ENCODE measurements at regions not wholly inside any gene's neighbourhood (a gene's known extent, or its start where the extent isn't known, plus 50 kb on each side); places are given as distances from the start of the nearest gene placed in this dataset.

- H3K27ac ChIP-seq: no peak overlapping the region
- no peak for DNase-seq (ENCODE audit: low spot score)
- 73% methylated on average over 2 of the region's 2 CpGs for WGBS
- no peaks in the 10 kb centered on the region for H3K36me3 ChIP-seq
- no peak overlapping the region for H3K4me3 ChIP-seq
- intact Hi-C loops (cut with DNase I): no loop called here
- no peaks in the 10 kb centered on the region for H3K9me3 ChIP-seq
- H3K4me1 ChIP-seq (replicated peaks): no peaks in the 10 kb centered on the region
- H3K27me3 ChIP-seq (replicated peaks; ENCODE audit: insufficient read depth): no peaks in the 10 kb centered on the region
- TF ChIP-seq POLR2AphosphoS5 (IDR thresholded peaks at IDR 0.05) (no peak), POLR2A (IDR thresholded peaks at IDR 0.05) (no peak)
- TF ChIP-seq, protein P1, sequence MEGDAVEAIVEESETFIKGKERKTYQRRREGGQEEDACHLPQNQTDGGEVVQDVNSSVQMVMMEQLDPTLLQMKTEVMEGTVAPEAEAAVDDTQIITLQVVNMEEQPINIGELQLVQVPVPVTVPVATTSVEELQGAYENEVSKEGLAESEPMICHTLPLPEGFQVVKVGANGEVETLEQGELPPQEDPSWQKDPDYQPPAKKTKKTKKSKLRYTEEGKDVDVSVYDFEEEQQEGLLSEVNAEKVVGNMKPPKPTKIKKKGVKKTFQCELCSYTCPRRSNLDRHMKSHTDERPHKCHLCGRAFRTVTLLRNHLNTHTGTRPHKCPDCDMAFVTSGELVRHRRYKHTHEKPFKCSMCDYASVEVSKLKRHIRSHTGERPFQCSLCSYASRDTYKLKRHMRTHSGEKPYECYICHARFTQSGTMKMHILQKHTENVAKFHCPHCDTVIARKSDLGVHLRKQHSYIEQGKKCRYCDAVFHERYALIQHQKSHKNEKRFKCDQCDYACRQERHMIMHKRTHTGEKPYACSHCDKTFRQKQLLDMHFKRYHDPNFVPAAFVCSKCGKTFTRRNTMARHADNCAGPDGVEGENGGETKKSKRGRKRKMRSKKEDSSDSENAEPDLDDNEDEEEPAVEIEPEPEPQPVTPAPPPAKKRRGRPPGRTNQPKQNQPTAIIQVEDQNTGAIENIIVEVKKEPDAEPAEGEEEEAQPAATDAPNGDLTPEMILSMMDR (IDR thresholded peaks at IDR 0.05): no peak
Observed at GRCh38 chr13:79884890-79885289, 403.9 kb downstream of the NDFIP2 start.

DNA sequence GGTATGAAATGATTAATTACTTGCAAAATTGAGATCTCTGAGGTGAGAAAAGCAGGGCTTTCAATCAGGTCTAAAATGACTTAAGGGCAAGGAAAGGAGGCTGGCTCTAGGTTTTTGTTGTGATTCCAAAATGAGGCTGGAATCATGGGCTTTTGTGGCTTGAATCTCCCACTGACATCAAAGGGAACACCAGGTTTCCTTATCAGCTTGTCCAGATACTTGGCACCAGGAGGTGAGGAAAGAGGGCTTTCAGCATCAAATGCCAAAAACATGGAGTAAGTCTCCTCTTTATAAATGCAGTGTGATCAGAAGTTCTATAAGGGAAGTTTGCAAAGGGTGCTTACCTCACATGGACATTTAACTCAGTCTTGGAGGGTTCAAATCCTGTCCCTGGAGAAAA is 402.3 kb downstream of the NDFIP2 start:
- Histone ChIP-seq H3K9me3 (no peaks in the 10 kb centered on the region), H3K4me1 (replicated peaks) (no peaks in the 10 kb centered on the region), H3K27ac (no peak overlapping the region), H3K27me3 (replicated peaks; ENCODE audit: insufficient read depth) (no peaks in the 10 kb centered on the region), H3K4me3 (no peak overlapping the region), H3K36me3 (no peaks in the 10 kb centered on the region)
- intact Hi-C loops (cut with DNase I): no loop called here
- DNase-seq (ENCODE audit: low spot score): no peak
- TF ChIP-seq, protein P1 (IDR thresholded peaks at IDR 0.05): no peak
- no peak for TF ChIP-seq POLR2AphosphoS5 (IDR thresholded peaks at IDR 0.05)
- TF ChIP-seq POLR2A (IDR thresholded peaks at IDR 0.05): no peak

DNA sequence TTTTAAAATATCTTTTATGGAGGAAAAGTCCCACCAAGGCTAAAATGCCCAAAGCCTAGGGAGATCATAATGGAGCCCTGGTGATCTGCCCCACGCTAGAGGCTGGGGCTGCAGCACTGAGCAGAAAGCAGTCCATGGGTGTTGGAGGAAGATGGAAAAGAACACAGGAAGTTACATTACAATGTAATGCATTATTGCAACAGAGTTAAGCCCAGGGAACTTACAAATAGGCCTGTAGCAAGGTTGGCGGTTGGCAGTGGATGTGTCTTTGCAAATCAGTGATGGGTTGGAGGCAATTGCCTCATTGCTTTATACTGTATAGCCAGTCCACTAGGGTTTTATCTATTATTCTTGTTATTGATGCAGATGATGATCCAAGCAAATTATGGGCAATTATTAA is 399.9 kb downstream of the NDFIP2 start:
- TF ChIP-seq, protein P1 (IDR thresholded peaks at IDR 0.05): no peak
- TF ChIP-seq POLR2AphosphoS5 (IDR thresholded peaks at IDR 0.05): no peak
- no peak for TF ChIP-seq POLR2A (IDR thresholded peaks at IDR 0.05)
- no peak for DNase-seq (ENCODE audit: low spot score)
- Histone ChIP-seq H3K36me3 (no peaks in the 10 kb centered on the region), H3K9me3 (no peaks in the 10 kb centered on the region), H3K4me1 (replicated peaks) (no peaks in the 10 kb centered on the region), H3K4me3 (no peak overlapping the region), H3K27ac (no peak overlapping the region), H3K27me3 (replicated peaks; ENCODE audit: insufficient read depth) (no peaks in the 10 kb centered on the region)
- intact Hi-C loops (cut with DNase I): no loop called here
- 93% methylated on average over 2 of the region's 2 CpGs for WGBS

- DNase-seq (ENCODE audit: low spot score): no peak
- 90% methylated on average over 5 of the region's 5 CpGs for WGBS
Observed at GRCh38 chr13:79874396-79875360, 393.7 kb downstream of the NDFIP2 start.

More at GRCh38 chr13:79874396-79875360, 393.7 kb downstream of the NDFIP2 start:
- TF ChIP-seq, protein P1 (IDR thresholded peaks at IDR 0.05): no peak
- Histone ChIP-seq H3K4me1 (replicated peaks) (no peaks in the 10 kb centered on the region), H3K4me3 (no peak overlapping the region), H3K27ac (no peak overlapping the region), H3K27me3 (replicated peaks; ENCODE audit: insufficient read depth) (no peaks in the 10 kb centered on the region), H3K36me3 (no peaks in the 10 kb centered on the region), H3K9me3 (no peaks in the 10 kb centered on the region)
- intact Hi-C loops (cut with DNase I): no loop called here

All from prostate gland (tissue), 2 donors.